Neutrophil (primary cell): ENCODE measurements at regions not wholly inside any gene's neighbourhood (a gene's known extent, or its start where the extent isn't known, plus 50 kb on each side); places are given as distances from the start of the nearest gene placed in this dataset.

ENCODE experiments used
- H3K27ac ChIP-seq: fragments of 200-600 bp; sonication (generic); 2 replicates; pipeline ENCODE4 v1.5.1; 2016; ENCODE audit warnings: mild to moderate bottlenecking, moderate library complexity
- H3K27me3 ChIP-seq: fragments of 200-600 bp; sonication (generic); 2 replicates; pipeline ENCODE4 v1.6.0; 2016; ENCODE audit warnings: mild to moderate bottlenecking
- H3K36me3 ChIP-seq: fragments of 200-600 bp; sonication (generic); 2 replicates; pipeline ENCODE4 v1.5.1; 2017
- H3K4me1 ChIP-seq, 2 experiments: fragments of 200-600 bp in 1 of 2; sonication (generic) in 1 of 2; 1 replicate in 1 of 2; 2 replicates in 1 of 2; pipeline versions ENCODE4 v1.5.1 to v1.6.1; 2013 to 2016; ENCODE audit warnings: low read depth in 1 of 2, low read length in 1 of 2, mild to moderate bottlenecking in 1 of 2, moderate library complexity in 1 of 2; ENCODE audit not compliant: control insufficient read depth in 1 of 2, insufficient read depth in 1 of 2
- H3K4me3 ChIP-seq, 2 experiments: fragments of 200-600 bp in 1 of 2; sonication (generic) in 1 of 2; 1 replicate in 1 of 2; 2 replicates in 1 of 2; pipeline ENCODE4 v1.5.1; 2013 to 2016; ENCODE audit warnings: low read depth in 1 of 2, low read length in 1 of 2, mild to moderate bottlenecking in 1 of 2, moderate library complexity in 1 of 2
- H3K9me3 ChIP-seq: fragments of 200-600 bp; sonication (generic); 2 replicates; pipeline ENCODE4 v1.5.1; 2016
- CTCF ChIP-seq: fragments of 200-600 bp; sonication (generic); IDR thresholded peaks from 2 replicates; pipeline ENCODE4 v1.5.1; 2016; ENCODE audit warnings: antibody characterized with exemption

GRCh38 chr1:240014051-240014450 lies 77.6 kb upstream of the FMN2 start:
- Histone ChIP-seq H3K4me1 (no peaks in the 10 kb centered on the region), H3K9me3 (no peaks in the 10 kb centered on the region), H3K27ac (no peak overlapping the region), H3K27me3 (no peaks in the 10 kb centered on the region), H3K4me3 (no peak overlapping the region), H3K36me3 (no peaks in the 10 kb centered on the region)
- TF ChIP-seq CTCF: no peak

- Histone ChIP-seq H3K4me1 (no peaks in the 10 kb centered on the region), H3K27me3 (no peaks in the 10 kb centered on the region), H3K4me3 (no peak overlapping the region), H3K9me3 (no peaks in the 10 kb centered on the region), H3K27ac (no peak overlapping the region), H3K36me3 (no peaks in the 10 kb centered on the region)
- TF ChIP-seq CTCF: no peak
Observed at GRCh38 chr1:240018617-240019016, 73.1 kb upstream of the FMN2 start.

GRCh38 chr1:240019524-240019923 lies 72.2 kb upstream of the FMN2 start:
- Histone ChIP-seq H3K36me3 (no peaks in the 10 kb centered on the region), H3K27me3 (no peaks in the 10 kb centered on the region), H3K4me3 (no peak overlapping the region), H3K9me3 (no peaks in the 10 kb centered on the region), H3K4me1 (no peaks in the 10 kb centered on the region), H3K27ac (no peak overlapping the region)
- no peak for TF ChIP-seq CTCF

DNA sequence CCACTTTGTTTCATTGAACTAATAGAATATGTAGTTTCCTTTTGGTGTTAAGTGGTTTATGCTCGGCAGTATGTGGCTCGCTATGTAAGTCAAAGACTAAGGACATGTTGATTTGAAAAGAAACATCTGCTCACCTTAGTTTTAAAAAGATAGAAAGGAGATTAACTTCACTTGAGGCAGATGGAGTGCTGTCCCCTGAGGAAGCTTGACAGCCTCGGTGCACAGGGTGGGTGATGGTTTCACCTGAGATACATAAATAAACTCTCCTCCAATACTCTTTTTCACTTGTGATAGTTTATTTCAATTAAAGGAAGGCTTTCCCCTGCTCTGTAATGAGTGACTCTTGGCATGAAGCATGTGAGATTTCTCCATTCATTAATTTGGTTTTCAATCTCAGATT lies 70.8 kb upstream of the FMN2 start:
- Histone ChIP-seq H3K27ac (no peak overlapping the region), H3K9me3 (no peaks in the 10 kb centered on the region), H3K4me1 (no peaks in the 10 kb centered on the region), H3K27me3 (no peaks in the 10 kb centered on the region), H3K36me3 (no peaks in the 10 kb centered on the region), H3K4me3 (no peak overlapping the region)
- no peak for TF ChIP-seq CTCF

- Histone ChIP-seq H3K4me1 (no peaks in the 10 kb centered on the region), H3K4me3 (no peak overlapping the region), H3K27ac (no peak overlapping the region), H3K27me3 (peaks cover 2% of the 10 kb centered on the region), H3K9me3 (no peaks in the 10 kb centered on the region), H3K36me3 (no peaks in the 10 kb centered on the region)
- TF ChIP-seq CTCF: no peak
Observed at GRCh38 chr1:240021709-240022108, 70.0 kb upstream of the FMN2 start.

DNA sequence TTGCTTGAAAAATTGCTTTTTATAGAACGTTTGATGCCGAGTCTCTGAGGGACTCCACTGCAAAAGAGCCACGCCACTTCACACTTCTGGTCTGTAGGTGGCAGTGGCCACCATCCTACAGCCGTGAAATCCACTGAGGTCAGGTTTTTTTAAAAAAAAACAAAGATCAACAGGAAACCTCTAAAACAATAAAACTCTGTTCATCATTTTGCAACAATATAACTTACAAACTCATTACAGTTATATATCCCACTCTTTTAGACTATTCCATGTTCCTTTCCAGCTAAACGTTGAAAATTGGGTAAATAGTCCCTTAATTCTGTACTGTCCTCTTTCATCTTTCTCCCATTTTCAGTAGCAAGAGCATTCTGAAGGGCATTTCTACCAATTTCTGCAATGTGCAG lies 64.6 kb upstream of the FMN2 start:
- Histone ChIP-seq H3K4me1 (no peaks in the 10 kb centered on the region), H3K36me3 (no peaks in the 10 kb centered on the region), H3K9me3 (no peaks in the 10 kb centered on the region), H3K4me3 (no peak overlapping the region), H3K27me3 (peaks cover 13% of the 10 kb centered on the region), H3K27ac (no peak overlapping the region)
- no peak for TF ChIP-seq CTCF
